GM23248 (cell line): ENCODE measurements at regions not wholly inside any gene's neighbourhood (a gene's known extent, or its start where the extent isn't known, plus 50 kb on each side); places are given as distances from the start of the nearest gene placed in this dataset.

Experiments
- DNase-seq: peaks from one replicate; pipeline ENCODE4 v3.0.0-alpha.2; 2015
- H2AFZ ChIP-seq: fragments of 200-600 bp; sonication (generic); 2 replicates; pipeline ENCODE4 v1.6.1; 2016; ENCODE audit warnings: antibody characterized with exemption
- H3F3A ChIP-seq: fragments of 200-600 bp; sonication (generic); 2 replicates; pipeline ENCODE4 v1.6.1; 2016; ENCODE audit warnings: mild to moderate bottlenecking, antibody characterized with exemption, mixed run types; ENCODE audit not compliant: insufficient read depth
- H3K27ac ChIP-seq: fragments of 200-600 bp; sonication (generic); 2 replicates; pipeline ENCODE4 v1.5.1; 2016; ENCODE audit warnings: mild to moderate bottlenecking
- H3K27me3 ChIP-seq: fragments of 200-600 bp; sonication (generic); replicated peaks from 2 replicates; pipeline ENCODE4 v1.6.1; 2016; ENCODE audit warnings: mild to moderate bottlenecking; ENCODE audit not compliant: insufficient read depth
- H3K36me3 ChIP-seq: fragments of 200-600 bp; sonication (generic); 2 replicates; pipeline ENCODE4 v1.6.1; 2016; ENCODE audit warnings: low read depth, mild to moderate bottlenecking
- H3K4me1 ChIP-seq: fragments of 200-600 bp; sonication (generic); 2 replicates; pipeline ENCODE4 v1.6.1; 2016; ENCODE audit warnings: mild to moderate bottlenecking; ENCODE audit not compliant: insufficient read depth
- H3K4me2 ChIP-seq: fragments of 200-600 bp; sonication (generic); one replicate; pipeline ENCODE4 v1.6.1; 2016; ENCODE audit warnings: mild to moderate bottlenecking; ENCODE audit not compliant: unreplicated experiment
- H3K4me3 ChIP-seq: fragments of 200-600 bp; sonication (generic); 2 replicates; pipeline ENCODE4 v1.5.1; 2016; ENCODE audit warnings: mild to moderate bottlenecking
- H3K79me2 ChIP-seq: fragments of 200-600 bp; sonication (generic); 2 replicates; pipeline ENCODE4 v1.6.1; 2016; ENCODE audit warnings: mild to moderate bottlenecking; ENCODE audit not compliant: insufficient read depth
- H3K9ac ChIP-seq: fragments of 200-600 bp; sonication (generic); 2 replicates; pipeline ENCODE4 v1.6.1; 2016; ENCODE audit warnings: mild to moderate bottlenecking
- H3K9me2 ChIP-seq: fragments of 200-600 bp; sonication (generic); 2 replicates; pipeline ENCODE4 v1.6.1; 2016; ENCODE audit warnings: mixed run types, mild to moderate bottlenecking, moderate library complexity; ENCODE audit not compliant: insufficient read depth
- H3K9me3 ChIP-seq: fragments of 200-600 bp; sonication (generic); one replicate; pipeline ENCODE4 v1.6.1; 2017; ENCODE audit warnings: low read depth
- H4K20me1 ChIP-seq: fragments of 200-600 bp; sonication (generic); 2 replicates; pipeline ENCODE4 v1.6.0; 2016; ENCODE audit not compliant: insufficient read depth
- EZH2 ChIP-seq: fragments of 200-600 bp; sonication (generic); IDR thresholded peaks from 2 replicates; pipeline ENCODE4 v1.6.1; 2018; ENCODE audit warnings: antibody characterized with exemption, mild to moderate bottlenecking; ENCODE audit not compliant: insufficient read depth, poor library complexity, severe bottlenecking
- EZH2phosphoT487 ChIP-seq: fragments of 200-600 bp; sonication (generic); IDR thresholded peaks from 2 replicates; pipeline ENCODE4 v1.6.1; 2018; ENCODE audit warnings: antibody characterized with exemption, moderate library complexity, mild to moderate bottlenecking, low read depth; ENCODE audit not compliant: insufficient read depth
- WGBS, 2 experiments: methylation state at CpG; one replicate each; pipeline ENCODE4 v1.1.6; 2015 to 2017; ENCODE audit warnings: low lambda C conversion rate in 2 of 2, low coverage in 1 of 2; ENCODE audit errors: missing lambda C conversion rate in 2 of 2; 5-methylcytosine and 5-hydroxymethylcytosine counted together
- in situ Hi-C: fragments of 300-500 bp; cut with MboI; formaldehyde crosslinking; loops from 2 replicates; pipeline ENCODE4 v1.15.0; 2020

- Histone ChIP-seq H3K9ac (no peak overlapping the region), H3K9me2 (no peaks in the 10 kb centered on the region), H3K79me2 (peaks cover 60% of the 10 kb centered on the region), H3K4me2 (no peak overlapping the region), H3F3A (0 out of 2 replicates have a peak, but pooled peaks cover 6% of the 10 kb centered on the region), H2AFZ (no peak overlapping the region), H3K9me3 (no peaks in the 10 kb centered on the region), H3K4me3 (no peak overlapping the region), H4K20me1 (no peaks in the 10 kb centered on the region), H3K27ac (no peak overlapping the region), H3K36me3 (no peaks in the 10 kb centered on the region), H3K4me1 (peaks cover 29% of the 10 kb centered on the region), H3K27me3 (no peaks in the 10 kb centered on the region)
- WGBS, 2 experiments, result 97 to 100% methylated on average over 1 of the region's 1 CpG
- in situ Hi-C loops, result no loop called here
- TF ChIP-seq EZH2 (no peak), EZH2phosphoT487 (no peak)
- peak; percentile 34 for DNase-seq
These were observed 196.8 kb downstream of the KLF12 start for GRCh38 chr13:73937441-73937840.

GRCh38 chr13:73935991-73936390, 198.2 kb downstream of the KLF12 start:
- Histone ChIP-seq H3K4me3 (no peak overlapping the region), H3K27me3 (no peaks in the 10 kb centered on the region), H3K9me3 (no peaks in the 10 kb centered on the region), H3K79me2 (peaks cover 66% of the 10 kb centered on the region), H3K9ac (no peak overlapping the region), H3K9me2 (no peaks in the 10 kb centered on the region), H3K4me2 (no peak overlapping the region), H2AFZ (no peak overlapping the region), H3K27ac (no peak overlapping the region), H3K36me3 (no peaks in the 10 kb centered on the region), H3K4me1 (peaks cover 29% of the 10 kb centered on the region), H3F3A (0 out of 2 replicates have a peak, but pooled peaks cover 6% of the 10 kb centered on the region), H4K20me1 (no peaks in the 10 kb centered on the region)
- 87 to 88% methylated on average over 3 of the region's 3 CpGs for WGBS, 2 experiments
- in situ Hi-C loops, result no loop called here
- TF ChIP-seq EZH2 (no peak), EZH2phosphoT487 (no peak)
- no peak for DNase-seq

GRCh38 chr13:73934771-73935170, 199.4 kb downstream of the KLF12 start:
- no peaks in the 10 kb centered on the region for H3K9me3 ChIP-seq
- peaks cover 60% of the 10 kb centered on the region for H3K79me2 ChIP-seq
- DNase-seq, result no peak
- no peaks in the 10 kb centered on the region for H3K27me3 ChIP-seq
- no peak overlapping the region for H3K9ac ChIP-seq
- H3K27ac ChIP-seq, result no peak overlapping the region
- in situ Hi-C loops, result no loop called here
- H4K20me1 ChIP-seq, result no peaks in the 10 kb centered on the region
- no peak overlapping the region for H3K4me3 ChIP-seq
- no peak overlapping the region for H2AFZ ChIP-seq
- H3K4me2 ChIP-seq, result no peak overlapping the region
- H3K9me2 ChIP-seq, result no peaks in the 10 kb centered on the region
- H3F3A ChIP-seq, result 0 out of 2 replicates have a peak, but pooled peaks cover 6% of the 10 kb centered on the region
- WGBS, 2 experiments, result 81 to 88% methylated on average over 3 of the region's 3 CpGs
- peaks cover 29% of the 10 kb centered on the region for H3K4me1 ChIP-seq
- TF ChIP-seq EZH2phosphoT487 (no peak), EZH2 (no peak)
- H3K36me3 ChIP-seq, result no peaks in the 10 kb centered on the region

GRCh38 chr13:73934215-73934641, 200.0 kb downstream of the KLF12 start:
- peak overlapping the region; percentile 39 for H3K4me2 ChIP-seq
- peaks cover 29% of the 10 kb centered on the region for H3K4me1 ChIP-seq
- H2AFZ ChIP-seq, result no peak overlapping the region
- no peak for DNase-seq
- H3K27me3 ChIP-seq, result no peaks in the 10 kb centered on the region
- H3K79me2 ChIP-seq, result peaks cover 56% of the 10 kb centered on the region
- WGBS, 2 experiments, result 69 to 73% methylated on average over 4 of the region's 4 CpGs
- no peaks in the 10 kb centered on the region for H4K20me1 ChIP-seq
- H3K27ac ChIP-seq, result no peak overlapping the region
- no peak overlapping the region for H3K4me3 ChIP-seq
- H3K36me3 ChIP-seq, result no peaks in the 10 kb centered on the region
- no peak for TF ChIP-seq EZH2
- no peak for TF ChIP-seq EZH2phosphoT487
- no peaks in the 10 kb centered on the region for H3K9me3 ChIP-seq
- in situ Hi-C loops, result no loop called here
- H3K9me2 ChIP-seq, result no peaks in the 10 kb centered on the region
- no peak overlapping the region for H3K9ac ChIP-seq
- 0 out of 2 replicates have a peak, but pooled peaks cover 6% of the 10 kb centered on the region for H3F3A ChIP-seq

- DNase-seq, result no peak
- Histone ChIP-seq H3K4me2 (no peak overlapping the region), H3K36me3 (no peaks in the 10 kb centered on the region), H3K27me3 (no peaks in the 10 kb centered on the region), H3K4me1 (peaks cover 25% of the 10 kb centered on the region), H3K9ac (no peak overlapping the region), H3F3A (0 out of 2 replicates have a peak, but pooled peaks cover 6% of the 10 kb centered on the region), H3K9me2 (no peaks in the 10 kb centered on the region), H2AFZ (no peak overlapping the region), H3K79me2 (peaks cover 54% of the 10 kb centered on the region), H4K20me1 (no peaks in the 10 kb centered on the region), H3K9me3 (no peaks in the 10 kb centered on the region), H3K27ac (no peak overlapping the region), H3K4me3 (no peak overlapping the region)
- TF ChIP-seq EZH2, result no peak
- no peak for TF ChIP-seq EZH2phosphoT487
- in situ Hi-C loops, result no loop called here
- WGBS, 2 experiments, result 100% methylated on average over 2 of the region's 2 CpGs
These were observed 200.4 kb downstream of the KLF12 start for GRCh38 chr13:73933795-73934194.
